GM12872 (cell line): ENCODE measurements at regions not wholly inside any gene's neighbourhood (a gene's known extent, or its start where the extent isn't known, plus 50 kb on each side); places are given as distances from the start of the nearest gene placed in this dataset.

Experiments used
- CTCF ChIP-seq: IDR thresholded peaks from 3 replicates; pipeline ENCODE4 v1.5.1; 2011; ENCODE audit warnings: low read depth, mild to moderate bottlenecking, low read length, moderate library complexity; ENCODE audit not compliant: insufficient read depth

- TF ChIP-seq CTCF = no peak
Observed at GRCh38 chr3:163971861-163972260, 1106.4 kb downstream of the SI start.

GRCh38 chr3:163957072-163957471 lies 1121.2 kb downstream of the SI start:
- no peak for TF ChIP-seq CTCF

- no peak for TF ChIP-seq CTCF
Observed at GRCh38 chr3:163953526-163953925, 1124.8 kb downstream of the SI start.

- TF ChIP-seq CTCF = no peak
Observed at GRCh38 chr3:163952499-163952898, 1125.8 kb downstream of the SI start.

- TF ChIP-seq CTCF = no peak
Observed at GRCh38 chr3:163951397-163951987, 1126.8 kb downstream of the SI start.

GRCh38 chr3:163946785-163947184 lies 1131.5 kb downstream of the SI start:
- TF ChIP-seq CTCF = no peak

- no peak for TF ChIP-seq CTCF
Observed at GRCh38 chr3:163943664-163944063, 1134.6 kb downstream of the SI start.

- TF ChIP-seq CTCF = no peak
Observed at GRCh38 chr3:163939926-163940325, 1138.4 kb downstream of the SI start.
